ENCODE measurements at regions not wholly inside any gene's neighbourhood (a gene's known extent, or its start where the extent isn't known, plus 50 kb on each side); places are given as distances from the start of the nearest gene placed in this dataset.
"Not testable (repeated sequence)": the region's sequence is repeated elsewhere in the genome, so short reads cannot be mapped to it uniquely, and the experiment has no call there.

DNA sequence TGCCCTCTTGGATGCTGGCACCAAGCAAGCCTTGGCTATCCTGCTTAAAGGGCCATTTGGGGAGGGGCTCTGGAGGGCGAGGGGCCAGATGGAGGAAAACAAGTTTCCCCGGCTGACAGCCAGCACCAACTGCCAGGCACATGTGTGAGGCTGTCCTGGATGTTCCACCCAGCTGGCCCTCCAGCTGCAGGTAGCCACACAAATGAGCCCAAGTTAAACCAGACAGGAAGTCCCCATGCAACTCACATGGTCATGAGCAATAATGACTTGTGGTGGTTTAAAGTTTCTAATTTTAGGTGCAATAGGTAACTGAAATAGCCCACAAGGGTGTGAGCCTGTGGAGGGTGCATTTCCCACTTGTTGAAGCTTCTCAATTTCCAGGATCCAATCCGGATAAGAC, 198.0 kb downstream of the OTOP1 start:
- not testable (repeated sequence) for H3K27ac ChIP-seq (ENCODE audit: low read length); H3K36me3 ChIP-seq (ENCODE audit: control insufficient read depth, insufficient read depth, low read length); H3K9me3 ChIP-seq (ENCODE audit: control insufficient read depth, low read depth, low read length); DNase-seq; H3K27me3 ChIP-seq (ENCODE audit: control insufficient read depth, insufficient read depth, low read length); H3K4me3 ChIP-seq (ENCODE audit: low read length); H3K4me1 ChIP-seq (ENCODE audit: control insufficient read depth, insufficient read depth, low read length)
- WGBS (ENCODE audit: insufficient coverage, low lambda C conversion rate), result no CpG with 5 or more reads among the region's 3 CpGs

DNA sequence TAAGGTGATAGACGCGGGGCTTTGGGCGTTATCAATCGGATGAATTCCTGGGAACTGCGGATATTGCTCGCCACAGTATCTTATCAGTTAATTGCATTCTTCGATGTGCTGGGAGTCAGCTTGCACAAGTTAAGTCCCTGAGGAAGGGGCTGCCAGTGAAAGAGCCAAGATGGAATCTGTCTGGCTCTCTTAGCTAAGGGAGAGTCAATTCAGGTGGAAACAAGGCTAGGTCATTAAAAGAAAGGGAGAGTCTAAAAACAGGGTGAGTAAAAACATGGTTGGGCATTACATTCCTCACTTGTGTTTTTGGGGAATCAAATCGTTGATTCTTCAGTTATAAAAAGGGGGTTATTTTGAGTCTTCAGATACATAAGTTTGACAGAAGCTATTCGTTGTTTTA, 196.2 kb downstream of the OTOP1 start:
- not testable (repeated sequence) for H3K9me3 ChIP-seq (ENCODE audit: control insufficient read depth, low read depth, low read length); H3K27me3 ChIP-seq (ENCODE audit: control insufficient read depth, insufficient read depth, low read length); H3K4me1 ChIP-seq (ENCODE audit: control insufficient read depth, insufficient read depth, low read length); H3K27ac ChIP-seq (ENCODE audit: low read length); DNase-seq; H3K4me3 ChIP-seq (ENCODE audit: low read length); H3K36me3 ChIP-seq (ENCODE audit: control insufficient read depth, insufficient read depth, low read length)
- WGBS (ENCODE audit: insufficient coverage, low lambda C conversion rate), result no CpG with 5 or more reads among the region's 9 CpGs

DNA sequence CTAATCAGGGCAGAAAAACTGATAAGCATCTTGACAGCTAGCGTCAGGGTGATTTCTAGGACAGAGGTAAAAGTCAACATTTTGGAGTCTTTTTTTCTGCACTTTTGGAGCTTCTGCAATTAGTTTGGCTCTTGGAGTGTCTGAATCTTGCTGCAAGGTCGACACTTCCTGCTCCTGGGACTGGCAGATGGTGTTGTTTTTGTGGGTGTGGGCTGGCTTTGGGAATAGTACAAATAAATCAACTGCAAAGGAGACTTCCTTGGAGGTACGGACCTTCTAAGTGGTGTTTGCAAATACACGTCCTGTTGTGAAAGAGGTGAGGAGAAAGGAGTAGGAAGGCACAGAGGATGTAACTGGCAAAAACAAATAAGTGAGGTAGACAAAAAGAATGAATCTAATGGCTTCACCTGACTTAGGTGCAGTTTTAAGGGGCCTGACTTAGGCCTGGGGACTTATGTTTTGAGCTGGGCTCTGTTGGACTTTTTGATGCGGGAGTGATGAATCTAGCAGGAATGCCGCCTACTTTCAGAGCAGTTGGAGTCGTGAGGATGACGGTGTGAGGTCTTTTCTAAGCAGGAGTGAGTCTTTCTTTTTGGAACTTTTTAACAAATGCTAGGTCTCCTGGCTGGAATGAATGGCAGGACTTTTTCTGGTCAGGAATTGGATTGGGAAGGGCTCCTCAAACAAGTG, 195.1 kb downstream of the OTOP1 start:
- not testable (repeated sequence) for H3K36me3 ChIP-seq (ENCODE audit: control insufficient read depth, insufficient read depth, low read length); H3K4me3 ChIP-seq (ENCODE audit: low read length); H3K9me3 ChIP-seq (ENCODE audit: control insufficient read depth, low read depth, low read length); H3K27ac ChIP-seq (ENCODE audit: low read length); H3K4me1 ChIP-seq (ENCODE audit: control insufficient read depth, insufficient read depth, low read length); H3K27me3 ChIP-seq (ENCODE audit: control insufficient read depth, insufficient read depth, low read length)
- DNase-seq, result peak in 1 of 2 donors; percentile 22
- 49% methylated on average over 2 of the region's 8 CpGs for whole genome bisulfite sequencing (ENCODE audit: insufficient coverage, low lambda C conversion rate)

DNA sequence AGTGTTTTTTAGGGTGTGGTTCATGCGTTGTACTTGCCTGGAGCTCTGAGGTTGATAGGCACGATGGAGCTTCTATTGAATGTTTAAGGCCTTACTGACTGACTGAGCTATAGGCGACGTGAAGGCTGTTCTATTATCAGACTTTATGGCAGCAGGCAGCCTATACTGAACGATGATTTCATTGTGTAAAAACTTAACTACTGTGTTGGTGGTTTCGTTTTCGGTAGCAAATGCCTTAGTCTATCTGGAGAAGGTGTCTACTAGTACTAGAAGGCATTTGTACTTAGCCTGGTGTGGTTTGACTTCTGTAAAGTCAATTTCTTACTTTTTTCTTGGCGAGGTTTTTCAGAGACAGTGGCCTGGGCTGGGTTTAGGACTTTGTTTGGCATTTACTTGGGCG, 194.4 kb downstream of the OTOP1 start:
- H3K4me3 ChIP-seq (ENCODE audit: low read length), result peak overlapping the region; percentile 23
- not testable (repeated sequence) for H3K36me3 ChIP-seq (ENCODE audit: control insufficient read depth, insufficient read depth, low read length); H3K4me1 ChIP-seq (ENCODE audit: control insufficient read depth, insufficient read depth, low read length); H3K27me3 ChIP-seq (ENCODE audit: control insufficient read depth, insufficient read depth, low read length); H3K9me3 ChIP-seq (ENCODE audit: control insufficient read depth, low read depth, low read length)
- H3K27ac ChIP-seq (ENCODE audit: low read length), result peak overlapping the region; percentile 94
- no CpG with 5 or more reads among the region's 9 CpGs for WGBS (ENCODE audit: insufficient coverage, low lambda C conversion rate)
- DNase-seq, result peak; percentile 55 to 81

DNA sequence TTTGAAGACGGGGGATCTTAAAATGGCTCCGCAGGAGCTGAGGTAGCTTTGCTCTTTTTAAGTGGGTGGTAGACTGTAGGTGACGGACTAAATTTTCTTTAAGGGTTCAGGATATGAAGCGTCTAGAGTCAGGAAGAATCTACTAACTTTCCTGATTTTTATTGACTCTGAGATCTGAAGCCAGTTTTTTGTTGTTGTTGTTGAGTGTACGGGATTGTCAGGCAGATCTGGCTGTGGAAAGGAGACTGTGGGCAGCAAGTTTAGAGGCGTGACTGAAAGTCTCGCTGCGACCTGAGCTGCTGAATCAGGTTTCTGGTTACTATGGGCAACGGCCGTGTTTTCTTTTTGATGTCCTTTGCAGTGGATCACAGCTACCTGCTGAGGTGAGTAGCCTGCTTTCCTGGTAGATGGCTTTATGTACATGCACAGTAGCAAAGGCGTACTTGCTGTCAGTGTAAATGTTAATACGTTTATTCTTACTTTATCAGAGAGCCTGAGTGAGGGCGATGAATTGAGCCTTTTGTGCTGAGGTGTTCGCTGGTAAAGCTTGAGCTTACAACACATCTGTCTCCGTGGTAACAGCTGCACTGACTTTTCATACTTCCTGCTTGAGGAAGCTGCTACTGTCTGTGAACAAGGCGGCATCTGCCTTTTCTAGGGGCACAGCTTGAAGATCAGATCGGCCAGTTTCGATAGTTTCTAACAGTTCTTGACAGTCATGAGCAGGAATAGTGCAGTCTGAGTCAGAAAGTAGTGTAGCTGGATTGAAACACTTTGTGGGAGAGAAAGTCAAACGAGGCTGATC, 193.7 kb downstream of the OTOP1 start:
- 80% methylated on average over 1 of the region's 19 CpGs for WGBS (ENCODE audit: insufficient coverage, low lambda C conversion rate)
- peak overlapping the region; percentile 31 for H3K4me3 ChIP-seq (ENCODE audit: low read length)

DNA sequence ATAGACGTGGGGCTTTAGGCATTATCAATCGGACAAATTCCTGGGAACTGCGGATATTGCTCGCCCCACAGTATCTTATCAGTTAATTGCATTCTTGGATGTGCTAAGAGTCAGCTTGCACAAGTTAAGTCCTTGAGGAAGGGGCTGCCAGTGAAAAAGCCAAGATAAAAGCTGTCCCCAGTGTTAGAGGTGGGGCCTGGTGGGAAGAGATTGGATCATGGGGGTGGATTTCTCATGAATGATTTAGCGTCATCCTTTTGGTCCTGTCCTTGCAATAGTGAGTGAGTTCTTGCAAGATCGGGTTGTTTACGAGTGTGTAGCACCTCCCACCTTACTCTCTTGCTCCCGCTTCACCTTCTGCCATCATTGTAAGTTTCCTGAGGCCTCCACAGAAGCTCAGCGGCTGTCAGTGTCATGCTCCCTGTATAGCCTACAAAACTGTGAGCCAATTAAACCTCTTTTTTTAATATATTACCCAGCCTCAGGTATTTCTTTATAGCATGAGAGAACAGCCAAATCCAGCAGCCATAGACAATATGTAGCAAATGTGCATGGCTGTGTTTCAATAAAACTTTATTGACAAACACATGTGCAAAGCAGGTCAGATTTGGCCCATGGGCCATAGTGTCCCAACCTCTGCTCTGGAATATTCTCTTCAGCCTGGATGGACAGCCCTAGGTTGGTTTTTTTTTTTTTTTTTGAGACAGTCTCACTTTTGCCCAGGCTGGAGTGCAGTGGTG, 189.2 kb downstream of the OTOP1 start:
- not testable (repeated sequence) for H3K27me3 ChIP-seq (ENCODE audit: control insufficient read depth, insufficient read depth, low read length); H3K9me3 ChIP-seq (ENCODE audit: control insufficient read depth, low read depth, low read length); H3K4me3 ChIP-seq (ENCODE audit: low read length); H3K4me1 ChIP-seq (ENCODE audit: control insufficient read depth, insufficient read depth, low read length); DNase-seq; H3K27ac ChIP-seq (ENCODE audit: low read length); H3K36me3 ChIP-seq (ENCODE audit: control insufficient read depth, insufficient read depth, low read length)
- no CpG with 5 or more reads among the region's 9 CpGs for WGBS (ENCODE audit: insufficient coverage, low lambda C conversion rate)

More for the DNA sequence above, 193.7 kb downstream of the OTOP1 start:
- DNase-seq, result peak; percentile 12 to 71
- H3K27ac ChIP-seq (ENCODE audit: low read length), result peak overlapping the region; percentile 94
- H3K36me3 ChIP-seq (ENCODE audit: control insufficient read depth, insufficient read depth, low read length); H3K9me3 ChIP-seq (ENCODE audit: control insufficient read depth, low read depth, low read length); H3K4me1 ChIP-seq (ENCODE audit: control insufficient read depth, insufficient read depth, low read length); H3K27me3 ChIP-seq (ENCODE audit: control insufficient read depth, insufficient read depth, low read length): not testable (repeated sequence)

DNA sequence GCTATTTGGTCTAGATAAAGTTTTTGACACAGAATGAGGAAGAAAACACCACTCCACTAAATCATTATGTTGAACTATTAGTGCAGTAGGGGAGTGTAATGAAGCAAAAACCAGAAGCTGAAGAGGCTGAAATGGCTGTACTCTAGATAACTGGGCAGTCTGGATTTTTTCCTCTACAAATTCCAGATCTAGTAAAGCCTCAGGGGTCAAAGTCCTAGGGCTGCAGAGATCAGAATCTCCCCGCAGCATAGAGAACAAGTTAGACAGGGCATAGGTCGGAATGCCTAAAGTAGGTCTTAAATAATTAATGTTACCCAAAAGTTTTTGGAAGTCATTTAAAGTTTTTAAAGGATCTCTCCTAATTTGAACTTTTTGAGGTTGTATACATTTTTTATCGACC, 180.9 kb downstream of the OTOP1 start:
- not testable (repeated sequence) for H3K27me3 ChIP-seq (ENCODE audit: control insufficient read depth, insufficient read depth, low read length); H3K4me1 ChIP-seq (ENCODE audit: control insufficient read depth, insufficient read depth, low read length); H3K4me3 ChIP-seq (ENCODE audit: low read length); H3K9me3 ChIP-seq (ENCODE audit: control insufficient read depth, low read depth, low read length); H3K27ac ChIP-seq (ENCODE audit: low read length); H3K36me3 ChIP-seq (ENCODE audit: control insufficient read depth, insufficient read depth, low read length)
- WGBS (ENCODE audit: insufficient coverage, low lambda C conversion rate), result no CpG with 5 or more reads among the region's 3 CpGs
- peak; percentile 11 to 56 for DNase-seq

DNA sequence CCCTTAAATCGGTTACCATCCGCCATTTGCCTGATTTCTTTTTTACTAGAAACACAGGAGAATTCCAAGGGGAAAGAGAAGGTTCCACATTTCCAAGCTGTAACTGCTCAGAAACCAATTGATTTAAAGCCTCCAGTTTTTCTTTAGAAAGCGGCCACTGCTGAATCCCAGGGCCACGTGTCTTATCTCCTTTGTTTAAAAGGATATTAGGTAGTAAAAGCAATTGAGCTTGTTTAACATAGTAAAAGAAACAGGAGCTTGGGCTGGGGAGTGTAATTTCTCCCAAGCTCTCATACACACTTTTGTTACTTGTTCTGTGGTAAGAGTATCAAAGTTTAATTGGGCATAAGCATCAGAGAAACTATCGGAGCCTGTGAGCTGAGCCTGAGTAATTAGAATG, 180.0 kb downstream of the OTOP1 start:
- not testable (repeated sequence) for H3K9me3 ChIP-seq (ENCODE audit: control insufficient read depth, low read depth, low read length); H3K36me3 ChIP-seq (ENCODE audit: control insufficient read depth, insufficient read depth, low read length); H3K27ac ChIP-seq (ENCODE audit: low read length); H3K27me3 ChIP-seq (ENCODE audit: control insufficient read depth, insufficient read depth, low read length); H3K4me3 ChIP-seq (ENCODE audit: low read length); H3K4me1 ChIP-seq (ENCODE audit: control insufficient read depth, insufficient read depth, low read length)
- peak; percentile 5 to 41 for DNase-seq
- no CpG with 5 or more reads among the region's 5 CpGs for WGBS (ENCODE audit: insufficient coverage, low lambda C conversion rate)

DNA sequence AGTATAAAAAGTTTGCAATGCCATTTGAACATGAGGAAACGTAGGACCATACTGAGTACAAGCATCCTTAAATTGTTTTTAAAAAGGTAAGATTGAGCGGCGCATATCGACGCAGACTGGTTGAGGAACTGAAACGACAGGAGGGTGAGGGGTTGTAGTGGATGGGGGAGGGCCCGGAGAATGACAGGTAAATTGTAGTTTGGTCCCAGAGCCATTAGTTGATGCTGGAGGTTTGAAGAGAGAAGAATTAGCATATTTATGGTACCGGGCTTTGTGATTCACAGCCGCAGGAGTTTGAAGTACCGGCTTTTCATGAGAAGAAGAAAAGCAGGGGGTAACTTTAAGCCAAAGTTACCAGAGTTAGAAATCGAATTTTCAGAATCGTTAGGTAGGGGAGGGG, 179.5 kb downstream of the OTOP1 start:
- H3K4me1 ChIP-seq (ENCODE audit: control insufficient read depth, insufficient read depth, low read length); DNase-seq; H3K9me3 ChIP-seq (ENCODE audit: control insufficient read depth, low read depth, low read length); H3K4me3 ChIP-seq (ENCODE audit: low read length); H3K27me3 ChIP-seq (ENCODE audit: control insufficient read depth, insufficient read depth, low read length); H3K36me3 ChIP-seq (ENCODE audit: control insufficient read depth, insufficient read depth, low read length): not testable (repeated sequence)
- H3K27ac ChIP-seq (ENCODE audit: low read length), result peak overlapping the region; percentile 33
- 3% methylated on average over 5 of the region's 12 CpGs for WGBS (ENCODE audit: insufficient coverage, low lambda C conversion rate)

DNA sequence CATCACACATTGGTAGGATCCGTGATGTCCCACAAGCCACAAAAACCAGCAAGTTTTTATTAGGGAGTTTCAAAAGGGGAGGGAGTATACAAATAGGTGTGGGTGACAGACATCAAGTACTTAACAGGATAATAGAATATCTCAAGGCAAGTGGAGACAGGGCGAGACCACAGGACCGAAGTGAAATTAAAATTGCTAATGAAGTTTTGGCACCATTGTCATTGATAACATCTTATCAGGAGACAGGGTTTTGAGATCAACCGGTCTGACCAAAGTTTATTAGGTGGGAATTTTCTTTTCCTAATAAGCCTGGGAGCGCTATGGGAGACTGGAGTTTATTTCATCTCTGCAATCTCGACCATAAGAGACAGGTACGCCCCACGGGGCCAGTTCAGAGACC, 178.5 kb downstream of the OTOP1 start:
- not testable (repeated sequence) for H3K4me1 ChIP-seq (ENCODE audit: control insufficient read depth, insufficient read depth, low read length); H3K27ac ChIP-seq (ENCODE audit: low read length); H3K36me3 ChIP-seq (ENCODE audit: control insufficient read depth, insufficient read depth, low read length); H3K4me3 ChIP-seq (ENCODE audit: low read length); DNase-seq; H3K9me3 ChIP-seq (ENCODE audit: control insufficient read depth, low read depth, low read length); H3K27me3 ChIP-seq (ENCODE audit: control insufficient read depth, insufficient read depth, low read length)
- WGBS (ENCODE audit: insufficient coverage, low lambda C conversion rate), result no CpG with 5 or more reads among the region's 8 CpGs

Data from large intestine (tissue), 3 donors.